H9 (cell line): ENCODE measurements at regions not wholly inside any gene's neighbourhood (a gene's known extent, or its start where the extent isn't known, plus 50 kb on each side); places are given as distances from the start of the nearest gene placed in this dataset.

Experiments
- DNase-seq: peaks from one replicate; pipeline ENCODE4 v3.0.0-alpha.2; 2017
- H2AFZ ChIP-seq: one replicate; pipeline ENCODE4 v1.6.1; 2013; ENCODE audit warnings: mild to moderate bottlenecking, low read length, control low read depth, moderate library complexity
- H2AK5ac ChIP-seq: 2 replicates; pipeline ENCODE4 v1.6.1; 2013; ENCODE audit warnings: low read length, control low read depth, mixed read lengths; ENCODE audit not compliant: insufficient read length
- H2BK120ac ChIP-seq: one replicate; pipeline ENCODE4 v1.6.1; 2013; ENCODE audit warnings: low read depth, mild to moderate bottlenecking, low read length, control low read depth, inconsistent platforms; ENCODE audit not compliant: poor library complexity, severe bottlenecking
- H2BK12ac ChIP-seq: 2 replicates; pipeline ENCODE4 v1.6.1; 2013; ENCODE audit warnings: low read length, control low read depth, mixed read lengths, low read depth; ENCODE audit not compliant: insufficient read length
- H2BK15ac ChIP-seq: 2 replicates; pipeline ENCODE4 v1.6.1; 2013; ENCODE audit warnings: low read depth, low read length, control low read depth
- H2BK20ac ChIP-seq: one replicate; pipeline ENCODE4 v1.6.1; 2013; ENCODE audit warnings: low read depth, mild to moderate bottlenecking, low read length, control low read depth, inconsistent platforms; ENCODE audit not compliant: poor library complexity, severe bottlenecking
- H2BK5ac ChIP-seq: 2 replicates; pipeline ENCODE4 v1.6.1; 2013; ENCODE audit warnings: low read length, control low read depth, mixed read lengths; ENCODE audit not compliant: insufficient read length
- H3K14ac ChIP-seq: 2 replicates; pipeline ENCODE4 v1.6.1; 2013; ENCODE audit warnings: low read length, control low read depth; ENCODE audit not compliant: insufficient read depth
- H3K18ac ChIP-seq: 2 replicates; pipeline ENCODE4 v1.6.1; 2013; ENCODE audit warnings: low read depth, mild to moderate bottlenecking, mixed read lengths, low read length, control low read depth; ENCODE audit not compliant: insufficient read length
- H3K23ac ChIP-seq: 2 replicates; pipeline ENCODE4 v1.6.1; 2013; ENCODE audit warnings: low read length, control low read depth, mixed read lengths, low read depth; ENCODE audit not compliant: insufficient read length
- H3K23me2 ChIP-seq: 2 replicates; pipeline ENCODE4 v1.6.1; 2013; ENCODE audit warnings: low read depth, mild to moderate bottlenecking, mixed read lengths, low read length, control low read depth; ENCODE audit not compliant: insufficient read length, poor library complexity, severe bottlenecking
- H3K27ac ChIP-seq: 2 replicates; pipeline ENCODE4 v1.5.1; 2013; ENCODE audit warnings: low read length, control low read depth, mixed read lengths, low read depth; ENCODE audit not compliant: insufficient read length
- H3K27me3 ChIP-seq: 2 replicates; pipeline ENCODE4 v1.6.1; 2013; ENCODE audit warnings: low read length, control low read depth, inconsistent platforms; ENCODE audit not compliant: insufficient read depth
- H3K4ac ChIP-seq: 2 replicates; pipeline ENCODE4 v1.6.1; 2013; ENCODE audit warnings: low read depth, mild to moderate bottlenecking, control low read depth, inconsistent platforms, low read length, moderate library complexity
- H3K4me1 ChIP-seq: 2 replicates; pipeline ENCODE4 v1.6.1; 2013; ENCODE audit warnings: low read length, control low read depth, inconsistent platforms; ENCODE audit not compliant: insufficient read depth
- H3K4me2 ChIP-seq: 2 replicates; pipeline ENCODE4 v1.6.1; 2013; ENCODE audit warnings: low read length, control low read depth, mixed read lengths; ENCODE audit not compliant: insufficient read length, insufficient read depth
- H3K56ac ChIP-seq: 2 replicates; pipeline ENCODE4 v1.6.1; 2013; ENCODE audit warnings: low read depth, mild to moderate bottlenecking, mixed read lengths, low read length, control low read depth; ENCODE audit not compliant: insufficient read length
- H3K79me1 ChIP-seq: 2 replicates; pipeline ENCODE4 v1.6.1; 2013; ENCODE audit warnings: low read depth, mild to moderate bottlenecking, moderate library complexity, low read length, control low read depth, inconsistent platforms; ENCODE audit not compliant: insufficient read depth, poor library complexity, severe bottlenecking
- H3K79me2 ChIP-seq: 2 replicates; pipeline ENCODE4 v1.6.1; 2013; ENCODE audit warnings: low read length, control low read depth, inconsistent platforms; ENCODE audit not compliant: insufficient read depth
- H3K9ac ChIP-seq: 2 replicates; pipeline ENCODE4 v1.6.1; 2013; ENCODE audit warnings: low read length, control low read depth, mixed read lengths; ENCODE audit not compliant: insufficient read length; ENCODE audit errors: extremely low read depth
- H3K9me3 ChIP-seq: one replicate; pipeline ENCODE4 v1.6.1; 2013; ENCODE audit warnings: low read depth, low read length, inconsistent platforms; ENCODE audit not compliant: control insufficient read depth
- H3T11ph ChIP-seq: one replicate; pipeline ENCODE4 v1.6.1; 2013; ENCODE audit warnings: mild to moderate bottlenecking, low read length, control low read depth, inconsistent platforms
- H4K20me1 ChIP-seq: one replicate; pipeline ENCODE4 v1.6.1; 2013; ENCODE audit not compliant: control insufficient read depth, insufficient read length, insufficient read depth
- H4K5ac ChIP-seq: 2 replicates; pipeline ENCODE4 v1.6.1; 2013; ENCODE audit warnings: low read depth, mild to moderate bottlenecking, mixed read lengths, low read length, control low read depth; ENCODE audit not compliant: insufficient read length
- H4K8ac ChIP-seq: replicated peaks from 2 replicates; pipeline ENCODE4 v1.6.1; 2013; ENCODE audit warnings: low read length, control low read depth, mixed read lengths, low read depth; ENCODE audit not compliant: insufficient read length
- H4K91ac ChIP-seq: 2 replicates; pipeline ENCODE4 v1.6.1; 2013; ENCODE audit warnings: low read depth, mild to moderate bottlenecking, moderate library complexity, mixed read lengths, low read length, control low read depth; ENCODE audit not compliant: insufficient read length
- H3K27ac Mint-ChIP-seq, 3 experiments: 2 replicates in 2 of 3; 3 replicates in 1 of 3; pipeline ENCODE4 v1.8.0; 2020 to 2021; ENCODE audit warnings: mixed read lengths in 3 of 3, mild to moderate bottlenecking in 1 of 3, moderate library complexity in 1 of 3
- H3K27me3 Mint-ChIP-seq: 2 replicates; pipeline ENCODE4 v1.8.0; 2021; ENCODE audit warnings: low read depth, mild to moderate bottlenecking, moderate library complexity, mixed read lengths
- H3K36me3 Mint-ChIP-seq, 3 experiments: 2 replicates in 2 of 3; 3 replicates in 1 of 3; pipeline ENCODE4 v1.8.0; 2020 to 2021; ENCODE audit warnings: low read depth in 3 of 3, mixed read lengths in 3 of 3; ENCODE audit not compliant: insufficient read depth in 1 of 3
- H3K4me1 Mint-ChIP-seq, 2 experiments: 2 replicates each; pipeline ENCODE4 v1.8.0; 2020; ENCODE audit warnings: mixed read lengths in 2 of 2
- H3K4me3 Mint-ChIP-seq, 2 experiments: 2 replicates in 1 of 2; 3 replicates in 1 of 2; pipeline ENCODE4 v1.8.0; 2020 to 2021; ENCODE audit warnings: mild to moderate bottlenecking in 2 of 2, mixed read lengths in 2 of 2, moderate library complexity in 1 of 2
- H3K9me3 Mint-ChIP-seq, 2 experiments: 2 replicates in 1 of 2; 3 replicates in 1 of 2; pipeline ENCODE4 v1.8.0; 2020; ENCODE audit warnings: mild to moderate bottlenecking in 2 of 2, mixed read lengths in 2 of 2, moderate library complexity in 1 of 2
- CTCF ChIP-seq: fragments of 200-600 bp; sonication (generic); conservative IDR thresholded peaks from 3 replicates; pipeline ENCODE4 v1.8.0; 2021; ENCODE audit warnings: antibody characterized with exemption, mild to moderate bottlenecking
- WGBS: extraction: QIAGEN DNeasy Blood & Tissue Kit; methylation state at CpG from one replicate; pipeline ENCODE4 v1.1.7; 2013; ENCODE audit warnings: missing lambda C conversion rate, low lambda C conversion rate, mixed read lengths; ENCODE audit not compliant: insufficient read length; ENCODE audit errors: extremely low coverage; 5-methylcytosine and 5-hydroxymethylcytosine counted together

GRCh38 chr3:118666-119065 is 77.9 kb upstream of the CHL1 start:
- no CpG with 5 or more reads among the region's 1 CpG for WGBS
- peaks cover 0 to 4% of the 10 kb centered on the region in 2 experiments; a peak in 2 of 4 replicates for H3K4me1 Mint-ChIP-seq
- H2AFZ ChIP-seq = no peak overlapping the region
- no peak overlapping the region for H4K91ac ChIP-seq
- H2BK5ac ChIP-seq = no peak overlapping the region
- H3K27ac ChIP-seq = no peak overlapping the region
- no peak overlapping the region for H3K4ac ChIP-seq
- H2BK12ac ChIP-seq = no peak overlapping the region
- H3K79me2 ChIP-seq = no peaks in the 10 kb centered on the region
- no peak overlapping the region for H2BK120ac ChIP-seq
- H3T11ph ChIP-seq = no peak overlapping the region
- no peaks in the 10 kb centered on the region for H4K20me1 ChIP-seq
- no peak overlapping the region for H2BK15ac ChIP-seq
- no peak for DNase-seq
- H3K23ac ChIP-seq = no peak overlapping the region
- H3K27me3 ChIP-seq = no peaks in the 10 kb centered on the region
- no peak overlapping the region for H3K14ac ChIP-seq
- no peak overlapping the region for H2BK20ac ChIP-seq
- no peak for TF ChIP-seq CTCF
- H4K8ac ChIP-seq = no peak overlapping the region
- no peak overlapping the region for H3K4me2 ChIP-seq
- H3K23me2 ChIP-seq = no peaks in the 10 kb centered on the region
- H3K27me3 Mint-ChIP-seq = peaks cover 1% of the 10 kb centered on the region; the same call in 1 of the 2 replicates
- H3K4me3 Mint-ChIP-seq = no peak overlapping the region
- H3K79me1 ChIP-seq = no peaks in the 10 kb centered on the region
- H4K5ac ChIP-seq = no peak overlapping the region
- no peaks in the 10 kb centered on the region for H3K4me1 ChIP-seq
- H3K18ac ChIP-seq = no peak overlapping the region
- no peak overlapping the region for H3K9ac ChIP-seq
- no peaks in the 10 kb centered on the region; a peak in 1 of 5 replicates for H3K9me3 Mint-ChIP-seq
- H3K9me3 ChIP-seq = no peaks in the 10 kb centered on the region
- H3K27ac Mint-ChIP-seq = no peak overlapping the region
- no peak overlapping the region for H2AK5ac ChIP-seq
- no peak overlapping the region for H3K56ac ChIP-seq
- H3K36me3 Mint-ChIP-seq = no peaks in the 10 kb centered on the region
